ENCODE measurements at regions not wholly inside any gene's neighbourhood (a gene's known extent, or its start where the extent isn't known, plus 50 kb on each side); places are given as distances from the start of the nearest gene placed in this dataset.

- no peak for DNase-seq
Observed at GRCh38 chr9:135255033-135255840, 167.8 kb downstream of the OLFM1 start.

- DNase-seq: no peak
Observed at GRCh38 chr9:135255841-135256580, 168.5 kb downstream of the OLFM1 start.

GRCh38 chr9:135256581-135257354 lies 169.3 kb downstream of the OLFM1 start:
- no peak for DNase-seq

GRCh38 chr9:135258461-135258860 lies 171.0 kb downstream of the OLFM1 start:
- no peak for DNase-seq

GRCh38 chr9:135259273-135259672 lies 171.8 kb downstream of the OLFM1 start:
- no peak for DNase-seq

GRCh38 chr9:135260221-135261180 lies 173.0 kb downstream of the OLFM1 start:
- no peak for DNase-seq

GRCh38 chr9:135262248-135262647 lies 174.8 kb downstream of the OLFM1 start:
- DNase-seq: no peak

- DNase-seq: no peak
Observed at GRCh38 chr9:135263511-135263910, 176.0 kb downstream of the OLFM1 start.

- no peak for DNase-seq
Observed at GRCh38 chr9:135265931-135266330, 178.5 kb downstream of the OLFM1 start.

- no peak for DNase-seq
Observed at GRCh38 chr9:135267191-135267809, 179.8 kb downstream of the OLFM1 start.

GRCh38 chr9:135268031-135268430 lies 180.6 kb downstream of the OLFM1 start:
- no peak for DNase-seq

- DNase-seq: no peak
Observed at GRCh38 chr9:135268981-135269380, 181.5 kb downstream of the OLFM1 start.

- DNase-seq: no peak
Observed at GRCh38 chr9:135269912-135270830, 182.7 kb downstream of the OLFM1 start.

GRCh38 chr9:135271425-135271824 lies 184.0 kb downstream of the OLFM1 start:
- no peak for DNase-seq

- DNase-seq: no peak
Observed at GRCh38 chr9:135272608-135273007, 185.1 kb downstream of the OLFM1 start.

GRCh38 chr9:135273008-135273407 lies 185.5 kb downstream of the OLFM1 start:
- DNase-seq: no peak

GRCh38 chr9:135275163-135275562 lies 187.7 kb downstream of the OLFM1 start:
- no peak for DNase-seq

- DNase-seq: peak in 1 of 2 donors; percentile 22
Observed at GRCh38 chr9:135275571-135276289, 188.3 kb downstream of the OLFM1 start.
